HG03520 (cell line): ENCODE measurements at regions not wholly inside any gene's neighbourhood (a gene's known extent, or its start where the extent isn't known, plus 50 kb on each side); places are given as distances from the start of the nearest gene placed in this dataset.

Experiments used
- ATAC-seq: cut with Tn5 transposase; IDR thresholded peaks from one replicate; pipeline ENCODE4 v1.9.1; 2021; ENCODE audit warnings: mild to moderate bottlenecking, moderate library complexity; ENCODE audit not compliant: unreplicated experiment

GRCh38 chr6:51513891-51514747 lies 573.3 kb downstream of the PKHD1 start:
- no peak for ATAC-seq

- no peak for ATAC-seq
These were observed 572.5 kb downstream of the PKHD1 start for GRCh38 chr6:51514748-51515402.

- no peak for ATAC-seq
These were observed 561.4 kb downstream of the PKHD1 start for GRCh38 chr6:51526049-51526448.

GRCh38 chr6:51526922-51527321 lies 560.5 kb downstream of the PKHD1 start:
- no peak for ATAC-seq

- no peak for ATAC-seq
These were observed 558.9 kb downstream of the PKHD1 start for GRCh38 chr6:51528556-51528955.

GRCh38 chr6:51529240-51529639 lies 558.2 kb downstream of the PKHD1 start:
- ATAC-seq: no peak

GRCh38 chr6:51531623-51532022 lies 555.8 kb downstream of the PKHD1 start:
- ATAC-seq: no peak

GRCh38 chr6:51533962-51534361 lies 553.5 kb downstream of the PKHD1 start:
- no peak for ATAC-seq

GRCh38 chr6:51535327-51535726 lies 552.1 kb downstream of the PKHD1 start:
- ATAC-seq: no peak

GRCh38 chr6:51536728-51537127 lies 550.7 kb downstream of the PKHD1 start:
- ATAC-seq: no peak

GRCh38 chr6:51541847-51542246 lies 545.6 kb downstream of the PKHD1 start:
- ATAC-seq: no peak

GRCh38 chr6:51542475-51542874 lies 544.9 kb downstream of the PKHD1 start:
- ATAC-seq: no peak

- ATAC-seq: no peak
These were observed 537.2 kb downstream of the PKHD1 start for GRCh38 chr6:51550243-51550642.

- no peak for ATAC-seq
These were observed 535.0 kb downstream of the PKHD1 start for GRCh38 chr6:51552435-51552834.

- no peak for ATAC-seq
These were observed 534.0 kb downstream of the PKHD1 start for GRCh38 chr6:51553246-51554015.

GRCh38 chr6:51554029-51554428 lies 533.4 kb downstream of the PKHD1 start:
- no peak for ATAC-seq

GRCh38 chr6:51559059-51559458 lies 528.4 kb downstream of the PKHD1 start:
- ATAC-seq: no peak

- peak; percentile 71 for ATAC-seq
These were observed 525.2 kb downstream of the PKHD1 start for GRCh38 chr6:51562198-51562597.
